Stimulated activated CD4-positive, alpha-beta T cell treated with anti-CD3 and anti-CD28 coated beads, TNF-alpha, amount 100 ng/mL, for 1 hour (primary cell): ENCODE measurements at regions not wholly inside any gene's neighbourhood (a gene's known extent, or its start where the extent isn't known, plus 50 kb on each side); places are given as distances from the start of the nearest gene placed in this dataset.
"Not testable (repeated sequence)": the region's sequence is repeated elsewhere in the genome, so short reads cannot be mapped to it uniquely, and the experiment has no call there.

Experiments used
- DNase-seq, 3 donors: peaks; one replicate each; pipeline ENCODE4 v3.0.0-alpha.2; 2020; ENCODE audit warnings: low read depth in 3 of 3, low spot score in 1 of 3

DNA sequence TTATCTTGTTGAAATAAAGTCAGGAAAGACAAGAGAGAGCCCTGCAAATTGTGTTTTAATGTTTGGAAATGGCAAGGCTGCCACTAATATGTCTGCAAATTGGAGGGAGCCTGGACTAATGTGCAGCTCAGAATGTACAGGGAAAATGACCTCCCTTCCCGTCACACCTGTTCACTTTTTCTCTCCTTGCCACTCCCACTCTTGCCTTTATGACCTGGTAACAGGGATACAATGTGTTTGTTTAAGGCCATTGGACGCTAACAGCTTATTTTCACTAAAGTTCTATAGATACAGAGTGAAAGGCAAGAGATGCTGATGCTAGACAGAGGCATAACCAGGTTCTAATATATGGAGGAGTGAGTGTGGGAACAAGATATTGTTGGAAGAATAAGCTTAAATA is 203.9 kb downstream of the RAB38 start:
- no peak for DNase-seq

DNA sequence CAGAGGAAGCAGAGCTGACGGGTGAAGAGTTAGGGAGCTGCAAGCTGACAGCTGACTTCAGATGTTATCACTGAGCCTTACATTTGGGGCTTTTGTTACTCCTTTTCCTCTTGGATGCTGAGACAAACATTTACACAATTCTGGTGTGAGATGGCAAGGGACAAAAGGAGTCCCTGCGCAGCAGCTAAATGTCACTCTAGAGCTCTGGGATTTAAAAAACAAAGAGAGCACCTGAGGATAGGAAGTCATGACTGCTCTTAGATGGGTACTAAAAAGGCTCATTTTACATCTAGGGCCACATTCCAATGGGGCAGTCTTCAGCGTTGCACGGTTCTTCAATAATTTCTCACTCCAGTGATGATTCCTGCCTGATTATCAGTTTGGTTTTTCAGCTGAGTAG is 204.5 kb downstream of the RAB38 start:
- DNase-seq: no peak

DNA sequence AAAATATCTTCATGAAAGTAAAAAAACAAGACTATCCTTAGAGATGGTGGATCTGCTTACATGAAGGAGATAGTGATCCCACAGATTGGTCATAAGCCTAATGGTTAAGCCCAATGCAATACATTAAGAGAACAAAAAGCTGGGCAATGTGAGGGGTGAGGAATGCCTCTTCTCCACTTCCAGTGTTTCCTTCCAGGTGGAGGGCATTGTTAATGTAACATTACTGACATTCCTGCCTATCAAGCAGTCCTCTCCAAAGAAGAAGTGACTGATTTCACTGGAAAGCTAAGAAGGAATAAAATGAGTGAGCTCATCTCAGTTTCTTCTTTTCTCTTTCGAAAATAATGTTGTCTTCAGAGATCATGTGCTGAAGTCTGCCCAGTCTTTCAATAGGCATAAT is 207.8 kb downstream of the RAB38 start:
- DNase-seq: no peak

DNA sequence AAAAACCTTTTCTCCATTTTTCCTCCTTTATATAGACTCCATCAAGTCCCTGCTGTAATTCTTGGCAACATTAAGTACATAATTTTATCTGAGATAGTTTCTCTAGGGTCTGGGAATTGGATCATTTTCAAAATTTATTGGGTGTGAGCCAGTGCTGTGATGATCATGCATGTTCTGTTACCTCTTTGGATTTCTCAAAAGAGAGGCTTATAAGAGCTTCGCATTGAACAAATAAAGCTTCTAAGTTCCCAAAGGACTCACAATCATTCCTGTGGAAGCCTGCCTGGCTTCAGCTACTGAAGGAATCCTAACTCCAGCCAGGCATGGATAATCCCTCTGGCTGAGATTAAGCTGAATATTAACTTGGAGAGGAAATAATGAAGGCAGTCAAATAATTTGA is 208.5 kb downstream of the RAB38 start:
- DNase-seq: no peak

DNA sequence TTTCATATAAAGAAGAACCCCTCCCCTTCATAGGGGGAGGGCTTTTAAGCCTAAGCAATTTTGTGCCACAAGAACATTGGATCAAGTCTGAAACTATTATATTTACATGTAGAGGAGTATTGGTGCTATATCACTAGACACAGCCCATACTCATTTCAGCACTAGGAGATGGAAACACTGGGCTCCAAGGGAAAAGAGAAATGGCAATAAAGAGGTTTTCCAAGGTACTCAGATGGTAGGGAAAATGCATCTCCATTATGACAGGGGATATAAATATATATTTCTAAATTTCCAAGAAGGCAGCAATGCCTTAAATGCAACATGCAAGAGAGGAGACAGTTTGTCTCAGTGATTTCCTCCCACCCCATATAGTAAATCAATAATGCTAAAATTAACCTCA is 209.0 kb downstream of the RAB38 start:
- no peak for DNase-seq

DNA sequence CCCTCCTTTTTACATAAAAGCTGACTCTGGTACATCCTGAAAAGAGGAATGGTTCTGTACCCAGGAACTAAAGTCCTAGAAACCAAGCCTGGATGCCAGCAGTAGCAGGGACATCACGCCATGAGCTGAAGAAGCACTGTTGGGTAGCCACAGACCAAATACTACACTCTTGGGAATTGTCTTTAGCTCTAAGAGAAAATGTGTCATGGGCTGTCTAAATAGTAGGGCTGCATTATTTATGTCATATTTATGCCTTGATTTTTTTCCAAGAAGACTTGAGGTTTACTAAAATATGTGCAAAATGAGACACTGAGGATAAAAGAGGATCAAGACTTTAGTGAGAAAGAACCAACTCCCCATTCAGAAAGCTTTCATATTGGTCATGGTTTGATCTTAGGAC is 213.6 kb downstream of the RAB38 start:
- no peak for DNase-seq

DNA sequence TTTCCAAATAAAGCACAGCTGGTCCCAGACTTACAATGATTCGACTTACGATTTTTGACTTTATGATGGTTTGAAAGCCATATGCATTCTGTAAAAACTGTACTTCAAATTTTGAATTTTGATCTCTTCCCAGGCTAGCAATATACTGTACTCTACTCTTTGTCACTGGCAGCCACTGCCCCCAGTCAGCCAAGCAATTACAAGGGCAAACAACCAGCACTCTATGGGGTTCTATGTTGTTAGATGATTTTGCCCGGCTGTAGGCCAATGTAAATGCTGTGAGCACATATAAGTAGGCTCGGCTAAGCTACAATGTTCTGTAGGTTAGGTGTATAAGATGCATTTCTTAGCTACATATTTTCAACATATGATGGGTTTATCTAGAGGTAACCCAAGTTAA is 217.3 kb downstream of the RAB38 start:
- no peak for DNase-seq

DNA sequence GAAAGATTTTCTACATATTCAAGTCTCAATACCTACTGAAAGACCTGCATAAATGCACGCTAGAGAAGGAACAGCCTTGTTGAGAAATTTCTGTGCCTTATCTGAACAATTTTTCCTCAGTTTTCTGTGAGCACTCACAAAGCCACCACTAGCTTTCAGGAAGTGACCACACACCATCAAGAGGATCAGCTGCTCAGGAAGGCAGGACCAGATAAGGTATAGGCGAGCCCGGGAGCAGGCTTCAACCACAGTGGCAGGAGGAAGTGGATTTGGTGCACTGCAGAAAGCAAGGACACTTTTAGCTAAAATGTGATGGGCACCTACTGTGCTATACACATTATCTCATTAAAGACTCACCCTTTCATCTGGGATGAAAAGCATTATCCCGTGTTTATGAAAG is 220.8 kb downstream of the RAB38 start:
- DNase-seq: no peak

DNA sequence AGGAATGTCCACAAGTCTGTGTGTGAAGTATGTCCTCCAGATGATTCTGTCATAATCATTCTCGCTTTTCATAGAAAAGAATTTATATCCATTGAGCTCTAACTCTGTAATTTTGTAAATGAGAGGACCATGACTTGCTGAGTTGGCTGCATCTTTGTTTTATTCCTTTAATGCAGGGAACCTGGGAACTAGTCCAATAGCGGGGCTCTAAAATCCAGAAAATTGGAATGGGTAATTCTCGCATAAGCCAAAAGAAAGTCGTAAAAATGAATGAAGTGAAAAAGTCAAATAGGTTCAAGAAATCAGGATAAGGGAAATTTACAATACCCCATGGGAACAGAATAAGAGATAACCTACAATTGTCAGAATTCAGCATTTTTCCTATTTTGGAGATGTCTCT is 232.5 kb downstream of the RAB38 start:
- DNase-seq: no peak

DNA sequence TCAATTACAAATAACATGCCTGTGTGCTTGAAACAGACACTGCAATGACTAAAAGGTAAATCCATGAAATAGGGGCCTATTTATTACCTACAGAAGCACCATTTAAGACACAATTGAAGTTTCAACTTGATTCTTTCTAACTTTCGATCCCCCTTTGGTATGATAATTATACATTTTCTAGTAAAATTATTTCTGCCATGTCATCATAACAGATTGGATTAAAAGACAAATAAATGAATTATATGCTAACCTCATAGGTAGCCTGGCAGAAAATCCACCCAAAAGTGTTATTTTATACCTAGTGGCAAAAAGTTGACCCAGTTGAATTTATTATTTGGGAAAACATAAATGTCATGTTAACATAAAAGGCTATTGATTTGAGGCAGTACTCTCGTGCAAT is 241.1 kb downstream of the RAB38 start:
- DNase-seq: no peak

DNA sequence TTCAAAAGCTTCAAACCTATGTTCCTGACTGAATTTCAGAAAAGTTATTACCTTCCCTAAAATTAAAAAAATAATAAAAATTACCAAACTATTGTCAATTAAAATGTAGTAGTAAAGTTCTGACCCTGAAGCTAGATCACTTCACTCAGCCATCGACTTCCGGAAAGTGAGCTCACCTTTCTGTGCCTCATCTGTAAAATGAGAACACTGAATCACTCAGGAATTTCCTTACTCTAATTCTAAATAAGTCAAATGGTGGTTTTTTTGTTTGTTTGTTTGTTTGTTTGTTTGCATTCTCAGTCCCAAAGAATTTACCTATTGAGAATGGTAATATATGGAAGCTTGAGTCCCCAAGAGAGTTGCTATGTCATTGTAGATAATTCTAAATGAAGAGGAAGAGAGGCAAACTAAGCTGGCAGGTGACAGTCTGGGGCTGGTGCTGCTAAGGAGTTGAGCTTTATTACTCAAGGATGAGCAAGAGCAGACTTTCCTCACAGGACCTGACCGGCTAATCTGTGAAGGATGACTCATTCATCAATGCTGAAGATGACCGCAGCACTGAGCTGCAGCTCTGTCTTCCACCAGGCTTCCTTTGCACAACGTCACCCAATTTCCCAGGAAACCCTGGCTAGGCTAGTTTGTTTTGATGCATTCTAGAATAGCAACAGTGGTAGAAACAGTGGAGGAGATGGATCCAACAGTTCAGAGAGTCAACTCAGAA is 248.8 kb downstream of the RAB38 start:
- no peak for DNase-seq

DNA sequence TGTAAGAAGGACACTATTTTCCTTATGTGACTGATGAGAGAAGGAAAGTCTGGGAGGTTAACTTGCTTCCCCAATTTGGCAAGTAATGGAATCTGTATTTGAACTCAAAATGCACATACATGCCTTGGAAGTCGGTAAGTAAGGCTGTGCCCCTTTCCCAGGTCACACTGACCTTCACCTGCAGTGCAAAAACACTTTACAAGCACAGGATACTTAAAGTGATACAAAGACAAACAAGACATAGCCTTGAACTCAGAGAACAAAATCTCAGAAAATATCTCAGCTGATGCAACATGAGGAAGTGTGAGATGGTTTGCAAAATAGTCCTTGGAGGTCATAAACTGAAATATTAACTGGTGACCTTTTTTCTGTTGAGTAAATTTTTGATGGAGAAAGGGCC is 251.1 kb downstream of the RAB38 start:
- DNase-seq: no peak

DNA sequence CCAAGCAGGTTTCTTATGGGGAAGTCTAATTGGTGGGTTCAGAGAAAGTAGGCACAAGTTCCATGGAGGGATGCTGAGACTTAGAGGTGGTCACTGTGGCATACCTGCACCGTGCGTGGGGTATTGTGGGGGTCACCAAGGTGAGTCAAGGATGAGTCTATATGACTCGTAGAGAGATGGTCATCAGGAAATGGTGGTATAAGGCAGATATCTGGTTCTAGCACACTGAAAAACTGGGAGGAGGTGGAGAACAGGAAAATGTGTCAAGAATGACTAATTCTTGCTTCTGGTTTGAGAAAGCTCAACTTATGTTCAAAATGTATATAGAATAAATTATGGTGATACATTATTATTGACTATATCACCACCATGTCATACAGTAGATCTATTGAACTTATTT is 258.1 kb downstream of the RAB38 start:
- DNase-seq: no peak

DNA sequence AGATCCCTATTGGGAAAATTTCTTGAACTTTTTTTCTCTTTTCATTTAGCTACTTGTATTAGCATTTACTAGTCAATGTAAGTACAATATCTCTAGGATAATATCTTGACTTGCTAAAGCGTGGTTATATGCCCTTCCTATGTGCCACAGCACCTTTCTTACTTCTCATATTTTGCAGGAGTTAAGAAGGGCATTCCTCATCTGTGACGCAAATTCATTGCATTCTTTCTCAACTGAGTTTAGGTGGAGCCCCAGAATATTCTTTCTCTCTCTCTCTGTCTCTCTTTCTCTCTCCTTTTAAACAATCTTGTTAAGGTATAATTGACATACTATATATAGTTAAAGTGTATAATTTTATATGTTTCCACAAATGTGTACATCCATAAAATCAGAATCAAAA is 266.1 kb downstream of the RAB38 start:
- no peak for DNase-seq

DNA sequence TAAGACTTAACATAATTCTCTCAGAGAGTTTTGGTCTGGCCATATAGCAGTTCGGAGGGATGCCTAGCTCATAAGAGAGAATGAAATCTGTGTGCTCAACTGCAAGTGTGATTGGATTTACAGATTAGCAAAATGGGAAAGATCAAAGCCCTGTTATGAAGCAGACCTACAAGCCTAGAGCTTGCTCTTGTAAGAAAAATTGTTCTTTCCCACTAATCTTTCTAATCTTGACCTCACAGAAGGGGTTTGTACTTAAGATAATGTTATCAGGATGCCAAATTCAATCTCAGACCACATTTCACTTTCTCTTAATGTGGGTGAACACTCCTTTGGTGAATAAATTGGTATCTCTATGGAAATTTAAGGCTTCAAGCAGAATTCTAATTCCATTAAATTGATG is 267.2 kb downstream of the RAB38 start:
- DNase-seq: no peak

DNA sequence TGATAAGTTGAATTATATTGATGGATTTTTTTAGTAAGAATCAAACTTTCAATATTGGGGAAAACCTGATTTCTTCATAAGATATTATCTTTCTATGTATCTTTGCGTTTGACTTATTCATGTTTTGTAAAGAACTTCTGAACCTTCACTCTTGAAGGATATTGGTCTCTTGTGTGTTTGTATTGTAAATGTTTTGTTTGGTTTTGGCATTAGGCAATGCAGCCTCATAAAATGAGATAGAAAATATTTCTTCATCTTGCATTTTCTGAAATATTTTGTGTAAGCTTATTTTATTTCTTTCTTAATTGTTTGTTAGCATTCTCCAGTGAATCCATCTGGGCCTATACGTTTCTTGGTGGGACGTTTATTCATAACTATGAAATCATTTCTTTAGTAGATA is 271.9 kb downstream of the RAB38 start:
- DNase-seq: no peak

DNA sequence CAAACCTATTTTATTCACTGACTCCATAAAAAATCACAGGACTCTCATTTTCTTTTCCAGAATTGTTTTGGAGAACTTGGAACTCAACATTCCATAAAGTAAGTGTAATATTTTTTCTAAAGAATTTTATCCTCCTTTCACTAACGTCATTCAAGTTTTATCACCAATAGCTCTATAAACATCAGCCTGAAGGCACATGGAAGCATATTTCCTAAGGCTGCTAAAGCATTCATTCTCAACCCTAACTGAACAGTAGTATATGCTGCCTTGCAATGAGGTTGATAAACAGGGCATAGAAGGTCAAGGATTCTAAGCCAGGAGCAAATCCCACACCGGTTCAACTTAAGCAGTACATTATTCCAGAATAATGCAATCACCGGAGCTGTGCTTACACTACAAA is 273.9 kb downstream of the RAB38 start:
- DNase-seq: no peak

DNA sequence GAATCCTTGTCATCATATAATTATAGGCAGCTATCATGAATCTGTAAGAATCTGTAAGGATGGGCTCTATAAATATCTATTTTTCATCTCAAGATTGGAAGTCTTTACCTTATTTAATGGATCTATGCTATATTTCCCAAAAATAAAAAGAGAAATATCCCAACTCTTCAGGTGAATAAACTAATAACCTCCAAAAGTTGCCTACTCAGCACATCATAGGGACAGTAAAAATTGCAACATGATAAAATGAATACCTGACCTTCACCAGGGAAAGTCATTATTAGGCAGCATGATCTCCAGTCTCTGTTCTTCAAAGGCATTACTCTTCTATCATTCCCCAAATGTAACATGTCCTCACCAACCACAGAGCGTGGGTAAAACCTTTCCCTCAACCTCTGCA is 277.3 kb downstream of the RAB38 start:
- no peak for DNase-seq

DNA sequence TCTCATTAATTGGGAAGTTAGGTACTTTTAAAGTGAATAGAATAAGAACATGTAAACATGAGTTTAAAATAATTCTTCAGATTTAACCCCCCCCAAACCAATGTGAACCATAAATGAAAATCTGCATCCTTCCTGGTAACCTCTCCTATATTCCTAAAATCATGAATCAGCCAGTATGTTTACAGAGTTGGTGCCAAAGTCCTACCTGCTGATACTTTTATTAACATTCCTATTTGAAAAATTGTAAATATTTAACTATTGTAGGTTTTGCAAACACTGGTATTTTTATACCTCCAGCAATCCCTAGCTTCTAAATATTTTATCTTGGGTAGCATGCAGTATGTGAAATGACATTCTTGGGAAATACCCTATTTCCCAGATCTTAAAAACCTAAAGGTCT is 278.2 kb downstream of the RAB38 start:
- no peak for DNase-seq

DNA sequence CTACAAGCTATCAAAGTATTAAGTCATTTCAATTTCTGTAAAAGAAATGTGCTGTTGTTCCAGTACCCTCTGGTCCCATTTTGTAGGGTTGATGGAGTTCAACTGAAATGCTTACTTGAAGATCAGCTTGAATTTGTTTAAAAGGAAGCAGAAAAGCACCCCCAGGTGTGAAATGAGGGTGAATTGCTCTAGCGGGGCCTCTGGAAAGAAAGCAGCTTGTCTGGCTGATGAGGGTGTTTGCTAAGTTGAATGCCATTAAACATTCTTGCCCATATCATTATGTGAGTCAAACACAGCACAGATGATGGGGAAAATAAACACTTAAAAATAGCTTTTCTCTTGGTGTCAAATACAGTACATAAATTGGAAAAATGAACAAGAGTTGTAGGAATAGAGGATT is 280.3 kb downstream of the RAB38 start:
- no peak for DNase-seq

DNA sequence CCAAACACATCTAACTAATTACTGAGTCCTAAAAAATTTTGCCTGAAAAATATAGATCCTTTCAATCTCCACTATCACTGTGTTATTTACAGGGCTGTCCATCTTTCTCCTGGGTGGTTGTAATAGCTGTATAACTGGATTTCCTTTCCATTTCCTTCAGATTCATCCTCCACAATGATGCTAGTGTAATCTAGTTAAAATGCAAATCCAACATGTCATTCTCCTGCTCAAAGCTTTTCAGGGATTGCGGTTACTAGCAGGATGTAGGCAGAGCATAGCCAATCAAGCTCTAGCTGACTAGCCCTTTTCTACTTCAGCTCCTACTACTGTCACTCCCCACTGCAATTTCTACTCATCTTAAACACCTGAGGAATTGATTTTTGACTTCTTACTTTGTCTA is 283.0 kb downstream of the RAB38 start:
- no peak for DNase-seq

DNA sequence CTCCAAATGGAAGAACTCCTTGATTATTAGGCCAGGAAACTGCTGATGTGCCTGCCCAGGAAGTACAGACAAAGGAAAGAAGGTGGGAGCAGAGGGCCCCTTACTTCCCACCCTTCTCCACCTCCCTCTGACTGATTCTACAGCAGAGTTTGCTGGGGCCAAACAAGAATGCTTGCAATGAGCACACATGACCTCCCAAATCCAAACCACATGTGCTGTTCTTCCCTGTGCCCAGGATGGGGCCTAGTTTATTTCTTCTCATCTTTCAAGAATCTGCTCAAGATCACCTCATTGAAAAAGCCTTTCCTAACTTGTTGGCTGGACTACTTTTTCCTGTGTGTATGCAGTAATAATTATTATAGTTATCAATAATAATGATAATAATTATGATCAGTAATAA is 286.1 kb downstream of the RAB38 start:
- no peak for DNase-seq

DNA sequence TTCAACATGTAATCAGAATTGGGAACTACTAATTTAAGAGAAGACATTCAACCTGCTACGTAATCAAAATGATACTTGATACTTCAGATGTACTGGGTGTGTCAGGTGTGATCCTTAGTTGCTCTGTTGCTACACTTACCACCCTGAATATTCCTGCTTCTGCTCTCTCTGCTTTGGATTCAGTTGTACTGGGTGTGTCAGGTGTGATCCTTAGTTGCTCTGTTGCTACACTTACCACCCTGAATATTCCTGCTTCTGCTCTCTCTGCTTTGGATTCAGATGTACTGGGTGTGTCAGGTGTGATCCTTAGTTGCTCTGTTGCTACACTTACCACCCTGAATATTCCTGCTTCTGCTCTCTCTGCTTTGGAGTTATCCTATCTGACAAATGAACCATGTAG is 290.2 kb downstream of the RAB38 start:
- DNase-seq: not testable (repeated sequence)

DNA sequence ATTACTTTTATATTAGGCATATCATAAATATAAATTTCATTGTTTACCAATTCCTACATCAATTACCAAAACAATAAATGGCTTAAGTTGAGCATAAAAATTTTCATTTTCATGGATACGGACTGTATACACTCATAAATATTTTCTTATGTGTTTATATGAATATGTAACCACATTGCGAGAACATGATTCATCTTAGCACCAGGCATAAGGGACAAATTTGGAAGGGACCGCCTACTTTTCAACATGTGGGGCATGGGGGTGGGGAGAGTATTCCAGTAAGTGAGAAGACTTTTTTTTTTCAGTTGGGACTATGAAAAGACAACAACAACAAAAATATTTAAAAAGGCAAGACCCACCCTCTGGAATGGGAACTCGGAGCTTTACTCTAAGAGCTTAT is 296.1 kb downstream of the RAB38 start:
- DNase-seq: no peak
